ENCODE measurements at regions not wholly inside any gene's neighbourhood (a gene's known extent, or its start where the extent isn't known, plus 50 kb on each side); places are given as distances from the start of the nearest gene placed in this dataset.

DNA sequence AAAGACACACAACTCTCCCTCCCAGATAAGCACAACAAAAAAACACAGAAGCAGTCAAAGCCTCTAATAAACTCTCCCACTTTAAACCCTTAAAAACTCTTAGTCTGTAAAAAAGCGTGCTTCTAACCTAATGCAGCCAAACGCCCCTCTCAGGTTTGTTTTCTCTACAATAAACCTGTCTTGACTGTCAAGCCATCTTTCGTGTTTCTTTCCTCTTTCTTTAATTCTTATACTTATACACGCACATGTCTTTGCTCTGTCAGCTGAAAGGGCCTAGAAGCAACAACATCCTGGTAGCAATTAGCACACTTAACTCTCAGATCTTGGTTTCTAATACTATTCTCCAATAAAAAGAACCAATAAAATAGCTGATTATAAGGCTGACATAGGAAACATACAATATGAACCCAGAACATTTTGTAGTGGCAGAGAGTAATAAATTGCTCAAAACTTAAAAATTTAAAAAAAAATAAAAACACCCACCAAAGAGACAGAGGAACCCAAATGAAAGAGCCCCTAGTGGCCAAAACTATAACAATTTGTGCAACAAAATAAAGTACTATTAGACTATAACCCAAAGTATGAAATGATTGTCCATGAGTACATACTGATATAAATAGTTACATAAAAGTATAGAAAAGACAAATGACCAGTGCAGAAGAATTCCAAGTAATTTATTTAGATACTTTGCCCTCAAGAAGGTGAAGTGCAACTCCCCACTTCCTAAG lies 440.4 kb upstream of the ADGRL3 start:
- Histone ChIP-seq H3K4me3 (no peak overlapping the region), H3K27me3 (no peaks in the 10 kb centered on the region), H3K27ac (no peak overlapping the region), H3K9me3 (no peaks in the 10 kb centered on the region), H3K4me1 (no peaks in the 10 kb centered on the region), H3K36me3 (ENCODE audit: low read depth, missing control alignments) (no peaks in the 10 kb centered on the region)
- TF ChIP-seq, protein P1, sequence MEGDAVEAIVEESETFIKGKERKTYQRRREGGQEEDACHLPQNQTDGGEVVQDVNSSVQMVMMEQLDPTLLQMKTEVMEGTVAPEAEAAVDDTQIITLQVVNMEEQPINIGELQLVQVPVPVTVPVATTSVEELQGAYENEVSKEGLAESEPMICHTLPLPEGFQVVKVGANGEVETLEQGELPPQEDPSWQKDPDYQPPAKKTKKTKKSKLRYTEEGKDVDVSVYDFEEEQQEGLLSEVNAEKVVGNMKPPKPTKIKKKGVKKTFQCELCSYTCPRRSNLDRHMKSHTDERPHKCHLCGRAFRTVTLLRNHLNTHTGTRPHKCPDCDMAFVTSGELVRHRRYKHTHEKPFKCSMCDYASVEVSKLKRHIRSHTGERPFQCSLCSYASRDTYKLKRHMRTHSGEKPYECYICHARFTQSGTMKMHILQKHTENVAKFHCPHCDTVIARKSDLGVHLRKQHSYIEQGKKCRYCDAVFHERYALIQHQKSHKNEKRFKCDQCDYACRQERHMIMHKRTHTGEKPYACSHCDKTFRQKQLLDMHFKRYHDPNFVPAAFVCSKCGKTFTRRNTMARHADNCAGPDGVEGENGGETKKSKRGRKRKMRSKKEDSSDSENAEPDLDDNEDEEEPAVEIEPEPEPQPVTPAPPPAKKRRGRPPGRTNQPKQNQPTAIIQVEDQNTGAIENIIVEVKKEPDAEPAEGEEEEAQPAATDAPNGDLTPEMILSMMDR (IDR thresholded peaks at IDR 0.05): peak in 1 of 3 experiments; percentile 52
- TF ChIP-seq POLR2A (IDR thresholded peaks at IDR 0.05): no peak
- WGBS, 2 donors: 85 to 88% methylated on average over 4 of the region's 4 CpGs
- no peak for DNase-seq
- intact Hi-C loops (cut with DNase I; ENCODE audit: low total_unique reads): no loop called here

DNA sequence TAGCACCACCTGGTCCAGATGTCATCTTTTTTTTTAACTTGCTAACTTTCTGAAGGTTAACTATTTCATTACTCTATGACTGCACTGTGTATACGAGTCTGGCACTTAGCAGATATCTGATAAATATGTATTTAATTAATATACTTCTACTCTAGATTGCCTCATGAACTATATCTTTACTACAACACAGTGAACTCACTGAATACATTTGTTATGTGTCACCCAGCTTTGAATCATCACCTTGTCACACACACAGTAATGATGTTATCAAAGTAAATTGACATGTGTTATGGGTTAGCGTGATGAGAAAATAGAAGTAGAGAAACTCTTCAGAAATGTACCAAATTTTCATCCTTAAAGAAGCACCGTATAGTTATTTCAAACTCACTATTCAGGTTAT lies 419.3 kb upstream of the ADGRL3 start:
- TF ChIP-seq POLR2A (IDR thresholded peaks at IDR 0.05): no peak
- TF ChIP-seq, protein P1 (IDR thresholded peaks at IDR 0.05): no peak
- no peaks in the 10 kb centered on the region for H3K36me3 ChIP-seq (ENCODE audit: low read depth, missing control alignments)
- no peak overlapping the region for H3K27ac ChIP-seq
- intact Hi-C loops (cut with DNase I; ENCODE audit: low total_unique reads): no loop called here
- H3K4me3 ChIP-seq: no peak overlapping the region
- no peak for DNase-seq
- H3K27me3 ChIP-seq: no peaks in the 10 kb centered on the region
- H3K4me1 ChIP-seq: no peaks in the 10 kb centered on the region
- H3K9me3 ChIP-seq: no peaks in the 10 kb centered on the region
- 84 to 88% methylated on average over 3 of the region's 3 CpGs for WGBS, 2 donors

DNA sequence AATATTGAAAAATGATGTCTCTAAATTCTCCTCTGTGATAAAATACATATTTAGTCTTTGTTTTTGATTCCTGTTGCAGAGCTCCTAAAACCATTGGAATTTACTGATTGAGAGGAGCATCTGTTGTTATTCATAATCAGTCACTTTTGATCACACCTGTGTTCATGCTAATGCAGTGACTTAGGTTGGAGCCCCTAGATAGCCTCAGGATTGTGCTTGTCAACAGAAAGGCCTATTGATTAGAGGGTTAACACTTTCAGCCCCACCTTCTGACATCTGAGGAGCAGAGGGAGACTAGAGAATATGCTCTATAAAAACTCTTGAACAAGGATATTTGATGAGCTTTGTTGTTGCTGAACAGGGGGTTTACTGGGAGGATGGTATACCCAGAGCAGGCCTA lies 409.5 kb upstream of the ADGRL3 start:
- no peaks in the 10 kb centered on the region for H3K9me3 ChIP-seq
- intact Hi-C loops (cut with DNase I; ENCODE audit: low total_unique reads): no loop called here
- H3K4me1 ChIP-seq: no peaks in the 10 kb centered on the region
- TF ChIP-seq, protein P1 (IDR thresholded peaks at IDR 0.05): no peak
- TF ChIP-seq POLR2A (IDR thresholded peaks at IDR 0.05): no peak
- H3K27ac ChIP-seq: no peak overlapping the region
- no peak overlapping the region for H3K4me3 ChIP-seq
- no peaks in the 10 kb centered on the region for H3K36me3 ChIP-seq (ENCODE audit: low read depth, missing control alignments)
- H3K27me3 ChIP-seq: no peaks in the 10 kb centered on the region
- no peak for DNase-seq

DNA sequence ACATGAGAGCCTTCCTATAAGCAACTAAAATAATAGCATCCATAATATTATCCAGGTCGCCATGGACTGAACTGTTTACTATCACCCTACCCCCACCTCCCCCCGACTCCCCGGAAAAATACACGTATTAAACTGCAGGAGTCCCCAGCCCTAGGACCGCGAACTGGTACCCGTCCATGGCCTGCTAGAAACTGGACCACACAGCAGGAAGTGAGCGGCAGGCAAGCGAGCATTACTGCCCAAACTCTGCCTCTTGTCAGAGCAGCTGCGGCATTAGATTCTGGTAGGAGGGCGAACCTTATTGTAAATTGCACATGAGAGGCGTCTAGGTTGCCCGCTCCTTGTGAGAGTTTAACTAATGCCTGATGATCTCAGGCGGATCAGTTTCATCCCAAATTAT lies 405.8 kb upstream of the ADGRL3 start:
- TF ChIP-seq POLR2A (IDR thresholded peaks at IDR 0.05): no peak
- TF ChIP-seq, protein P1 (IDR thresholded peaks at IDR 0.05): no peak
- H3K4me3 ChIP-seq: no peak overlapping the region
- DNase-seq: peak; percentile 15
- no peaks in the 10 kb centered on the region for H3K27me3 ChIP-seq
- no peaks in the 10 kb centered on the region for H3K4me1 ChIP-seq
- no peaks in the 10 kb centered on the region for H3K9me3 ChIP-seq
- H3K36me3 ChIP-seq (ENCODE audit: low read depth, missing control alignments): no peaks in the 10 kb centered on the region
- intact Hi-C loops (cut with DNase I; ENCODE audit: low total_unique reads): no loop called here
- no peak overlapping the region for H3K27ac ChIP-seq
- WGBS, 2 donors: 74 to 75% methylated on average over 14 of the region's 14 CpGs

DNA sequence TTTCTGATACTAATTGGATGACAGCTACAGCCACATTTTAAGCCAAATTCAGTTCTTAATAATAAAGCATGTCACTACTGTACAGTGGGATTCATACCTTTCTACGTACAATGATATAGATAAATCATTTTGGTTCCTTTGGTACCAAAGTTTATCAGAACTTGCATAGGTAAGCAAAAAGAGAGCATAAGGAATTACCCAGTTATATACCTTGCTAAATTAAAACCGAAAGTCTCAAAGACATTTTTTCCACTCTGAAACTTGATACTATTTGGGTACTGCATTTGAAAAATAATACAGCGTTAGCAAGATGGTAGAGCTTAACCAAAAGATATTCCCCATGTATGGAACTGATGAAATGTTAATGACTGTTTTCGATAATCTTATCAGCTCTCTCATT lies 400.9 kb upstream of the ADGRL3 start:
- TF ChIP-seq POLR2A (IDR thresholded peaks at IDR 0.05): no peak
- TF ChIP-seq, protein P1 (IDR thresholded peaks at IDR 0.05): no peak
- WGBS, 2 donors: 86 to 94% methylated on average over 4 of the region's 4 CpGs
- H3K27me3 ChIP-seq: no peaks in the 10 kb centered on the region
- no peak for DNase-seq
- H3K36me3 ChIP-seq (ENCODE audit: low read depth, missing control alignments): no peaks in the 10 kb centered on the region
- no peak overlapping the region for H3K4me3 ChIP-seq
- intact Hi-C loops (cut with DNase I; ENCODE audit: low total_unique reads): no loop called here
- H3K4me1 ChIP-seq: no peaks in the 10 kb centered on the region
- H3K9me3 ChIP-seq: no peaks in the 10 kb centered on the region
- H3K27ac ChIP-seq: no peak overlapping the region

Data from testis (tissue), 2 donors.